Right renal pelvis (tissue), 4 donors: ENCODE measurements at regions not wholly inside any gene's neighbourhood (a gene's known extent, or its start where the extent isn't known, plus 50 kb on each side); places are given as distances from the start of the nearest gene placed in this dataset.
"Not testable (repeated sequence)": the region's sequence is repeated elsewhere in the genome, so short reads cannot be mapped to it uniquely, and the experiment has no call there.

Experiments
- DNase-seq, 4 donors: peaks; one replicate each; pipeline ENCODE4 v3.0.0-alpha.2; 2013; ENCODE audit warnings: low read depth in 4 of 4, low spot score in 3 of 4, missing footprints in 1 of 4

- not testable (repeated sequence) for DNase-seq
These were observed 53.6 kb upstream of the PLGLB1 start for GRCh38 chr2:87075054-87075790.

GRCh38 chr2:87075791-87076252 lies 54.2 kb upstream of the PLGLB1 start:
- peak in 1 of 4 donors; percentile 12 for DNase-seq

GRCh38 chr2:87076253-87077123 lies 54.8 kb upstream of the PLGLB1 start:
- peak; percentile 65 to 74 (median 70) for DNase-seq

- DNase-seq = not testable (repeated sequence)
These were observed 55.4 kb upstream of the PLGLB1 start for GRCh38 chr2:87077124-87077446.

GRCh38 chr2:87081727-87082126 lies 60.1 kb upstream of the PLGLB1 start:
- DNase-seq = not testable (repeated sequence)

GRCh38 chr2:87088079-87088478 lies 66.4 kb upstream of the PLGLB1 start:
- not testable (repeated sequence) for DNase-seq

GRCh38 chr2:87089401-87089800 lies 67.8 kb upstream of the PLGLB1 start:
- not testable (repeated sequence) for DNase-seq

- DNase-seq = not testable (repeated sequence)
These were observed 71.6 kb upstream of the PLGLB1 start for GRCh38 chr2:87093252-87093651.

- not testable (repeated sequence) for DNase-seq
These were observed 72.4 kb upstream of the PLGLB1 start for GRCh38 chr2:87093937-87094529.

GRCh38 chr2:87095804-87096203 lies 74.2 kb upstream of the PLGLB1 start:
- not testable (repeated sequence) for DNase-seq

- DNase-seq = not testable (repeated sequence)
These were observed 107.3 kb upstream of the PLGLB1 start for GRCh38 chr2:87128761-87129553.

GRCh38 chr2:87132577-87132976 lies 110.9 kb upstream of the PLGLB1 start:
- DNase-seq = not testable (repeated sequence)

- not testable (repeated sequence) for DNase-seq
These were observed 130.3 kb upstream of the PLGLB1 start for GRCh38 chr2:87151835-87152493.

GRCh38 chr2:87174454-87174853 lies 152.8 kb upstream of the PLGLB1 start:
- DNase-seq = not testable (repeated sequence)

- not testable (repeated sequence) for DNase-seq
These were observed 161.7 kb upstream of the PLGLB1 start for GRCh38 chr2:87183373-87183772.

- DNase-seq = not testable (repeated sequence)
These were observed 162.6 kb upstream of the PLGLB1 start for GRCh38 chr2:87184260-87184659.

GRCh38 chr2:87189214-87189613 lies 167.6 kb upstream of the PLGLB1 start:
- DNase-seq = not testable (repeated sequence)

GRCh38 chr2:87193336-87193735 lies 171.7 kb upstream of the PLGLB1 start:
- DNase-seq = not testable (repeated sequence)

GRCh38 chr2:87194254-87194999 lies 172.8 kb upstream of the PLGLB1 start:
- DNase-seq = not testable (repeated sequence)
